Umbilical cord (tissue), 1 donor: ENCODE measurements at regions not wholly inside any gene's neighbourhood (a gene's known extent, or its start where the extent isn't known, plus 50 kb on each side); places are given as distances from the start of the nearest gene placed in this dataset.
"Not testable (repeated sequence)": the region's sequence is repeated elsewhere in the genome, so short reads cannot be mapped to it uniquely, and the experiment has no call there.

Experiments
- DNase-seq: peaks from one replicate; pipeline ENCODE4 v3.0.0-alpha.2; 2015; ENCODE audit warnings: low spot score

DNA sequence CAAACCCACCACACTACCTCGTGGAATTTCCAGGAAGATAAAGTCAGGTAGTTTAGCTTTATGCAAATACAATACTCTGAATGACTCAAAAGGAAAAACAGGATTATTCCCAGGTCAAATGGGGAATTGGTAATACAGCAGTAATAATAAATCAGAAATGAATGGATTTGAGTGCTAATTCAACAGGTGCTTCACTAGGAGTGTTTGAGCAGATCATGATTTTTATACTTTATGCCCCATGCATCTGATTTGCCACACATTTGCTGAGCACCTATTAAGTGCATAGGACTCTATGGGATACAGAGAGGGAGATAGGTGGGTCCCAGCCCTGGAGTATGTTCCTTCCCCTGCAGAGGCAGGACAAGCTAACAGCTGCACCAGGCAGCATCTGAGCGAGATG is 381.4 kb upstream of the PODXL start:
- no peak for DNase-seq

DNA sequence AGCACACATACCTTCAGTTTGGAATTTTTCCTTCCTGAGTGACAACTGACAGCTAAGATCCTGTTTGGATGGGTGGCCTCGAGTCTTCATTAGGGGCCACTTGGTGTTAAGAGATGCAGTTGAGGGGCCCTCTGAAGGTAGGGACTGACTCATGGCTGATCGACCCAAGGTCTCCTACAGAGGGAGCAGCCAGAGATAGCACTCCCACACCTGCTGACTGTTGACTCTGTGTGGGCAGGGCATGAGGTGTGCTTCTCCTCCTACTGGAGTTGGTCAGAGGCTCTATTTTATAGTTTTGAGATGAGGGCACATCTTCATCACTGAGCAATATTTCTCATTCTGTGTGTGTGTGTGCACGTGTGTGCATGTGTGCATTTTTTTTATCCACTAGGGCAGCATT is 378.8 kb upstream of the PODXL start:
- no peak for DNase-seq

DNA sequence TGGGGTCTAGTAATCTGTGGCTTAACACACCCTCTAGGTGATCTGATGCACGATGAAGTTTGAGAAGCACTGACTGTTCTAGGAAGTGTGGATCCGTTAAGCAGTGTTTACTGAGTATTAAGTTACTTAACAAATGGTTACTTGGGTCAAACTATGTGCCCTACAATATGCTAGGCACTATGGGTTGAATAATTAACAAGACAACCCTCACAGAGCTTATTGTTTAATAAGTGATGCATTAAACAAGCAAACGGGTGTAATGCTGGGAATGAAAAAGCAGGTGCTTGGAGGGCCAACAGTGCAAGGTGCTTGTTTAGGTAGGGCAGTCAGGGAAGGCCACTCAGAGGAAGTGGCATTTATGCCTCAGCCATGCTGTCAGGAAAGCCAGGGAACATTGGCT is 378.0 kb upstream of the PODXL start:
- DNase-seq = no peak

DNA sequence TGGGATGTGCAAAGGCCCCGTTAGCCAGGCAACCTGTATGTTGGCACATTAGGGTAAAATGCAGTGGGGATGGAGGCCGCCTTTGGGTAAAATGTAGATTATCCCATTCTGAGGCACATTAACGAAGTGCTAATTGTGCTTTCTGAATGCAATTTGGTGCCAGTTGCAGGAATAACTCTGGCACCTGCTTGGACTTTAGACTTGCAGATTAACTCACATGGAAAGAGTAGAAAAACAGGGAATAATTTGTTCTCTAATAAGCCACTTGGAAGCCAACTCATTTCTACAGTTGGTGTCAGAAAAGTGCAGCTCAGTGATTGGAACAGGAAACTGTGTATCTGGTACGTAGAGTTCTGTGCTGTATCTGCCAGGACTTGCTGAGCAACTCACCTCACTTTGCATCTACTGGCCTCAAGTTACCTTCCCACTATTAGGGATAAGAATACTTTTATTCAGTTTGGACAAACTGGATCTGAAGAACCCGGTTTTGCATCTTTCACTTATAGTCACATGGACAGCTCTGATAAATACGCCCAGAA is 377.4 kb upstream of the PODXL start:
- DNase-seq = no peak

DNA sequence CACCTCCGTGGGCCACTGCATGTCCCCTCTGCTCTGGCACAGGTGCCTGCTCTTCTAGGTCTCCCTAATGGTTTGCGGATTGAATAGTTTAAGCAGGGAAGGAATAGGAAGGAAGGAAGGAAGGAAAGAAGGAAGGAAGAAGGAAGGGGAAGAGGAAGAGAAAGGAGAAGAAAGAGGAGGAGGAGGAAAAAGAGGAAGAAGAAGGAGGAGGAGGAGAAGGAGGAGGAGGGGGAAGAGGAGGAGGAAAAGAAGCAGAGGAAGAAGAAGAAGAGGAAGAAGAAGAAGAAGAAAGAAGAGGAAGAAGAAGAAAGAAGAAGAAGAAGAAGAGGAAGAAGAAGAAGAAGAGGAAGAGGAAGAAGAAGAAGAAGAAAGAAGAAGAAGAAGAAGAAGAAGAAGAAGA is 376.8 kb upstream of the PODXL start:
- not testable (repeated sequence) for DNase-seq

DNA sequence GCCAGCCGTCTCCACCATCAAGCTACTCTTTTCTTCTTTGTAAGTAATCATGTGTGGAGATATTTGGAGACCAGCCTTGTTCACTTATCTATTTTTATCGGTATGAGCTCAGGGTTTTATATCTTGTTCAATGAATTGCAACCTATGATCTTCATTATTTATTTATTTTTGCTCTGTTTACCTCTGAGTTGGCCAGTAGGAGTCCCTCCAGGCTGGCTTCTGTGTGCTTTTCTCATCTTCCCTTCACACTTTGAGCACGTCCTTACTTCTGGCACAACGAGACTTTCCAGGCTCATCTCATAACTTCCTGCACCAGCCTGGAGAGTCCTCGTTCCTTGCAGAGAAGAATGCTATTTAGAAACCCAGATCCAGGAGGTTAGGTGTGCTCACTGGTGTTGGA is 375.8 kb upstream of the PODXL start:
- DNase-seq = no peak

DNA sequence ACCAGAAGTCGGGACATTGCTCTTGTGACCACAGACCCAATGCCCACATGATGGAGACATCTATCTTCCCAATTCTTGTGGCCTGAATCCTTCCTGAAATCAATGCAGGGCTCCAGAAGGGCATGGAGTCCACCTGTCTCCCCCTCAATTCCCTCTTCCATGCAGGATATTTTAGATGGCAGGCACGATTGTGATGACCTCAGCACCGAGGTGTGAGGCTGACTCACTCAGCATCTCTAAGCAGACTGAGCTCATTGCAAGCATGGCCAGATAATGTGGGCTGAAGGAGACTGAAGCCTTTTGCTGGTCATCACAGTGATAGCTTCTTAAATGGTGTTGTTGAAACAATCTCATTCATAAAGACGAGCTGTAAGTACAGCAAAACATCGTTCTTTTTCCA is 374.9 kb upstream of the PODXL start:
- DNase-seq = no peak

DNA sequence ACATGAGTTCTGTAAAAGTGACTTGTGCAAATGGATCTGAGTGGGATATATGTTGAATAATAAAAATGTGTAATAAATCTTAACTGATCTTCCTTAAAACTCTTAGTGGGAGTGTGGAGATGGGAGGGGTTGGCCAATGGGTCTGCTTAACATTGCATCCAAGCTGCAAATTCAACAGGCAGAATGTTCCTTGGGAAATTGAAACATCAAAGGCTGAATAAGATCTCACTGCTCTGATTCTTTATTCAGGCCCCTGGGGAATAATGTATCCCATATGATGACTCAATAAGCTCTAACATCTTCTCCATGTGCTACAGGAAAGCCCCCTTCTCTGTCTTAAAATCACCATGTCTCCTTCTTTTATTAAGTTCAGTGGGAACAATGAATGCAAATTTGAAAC is 373.2 kb upstream of the PODXL start:
- DNase-seq = peak; percentile 21

DNA sequence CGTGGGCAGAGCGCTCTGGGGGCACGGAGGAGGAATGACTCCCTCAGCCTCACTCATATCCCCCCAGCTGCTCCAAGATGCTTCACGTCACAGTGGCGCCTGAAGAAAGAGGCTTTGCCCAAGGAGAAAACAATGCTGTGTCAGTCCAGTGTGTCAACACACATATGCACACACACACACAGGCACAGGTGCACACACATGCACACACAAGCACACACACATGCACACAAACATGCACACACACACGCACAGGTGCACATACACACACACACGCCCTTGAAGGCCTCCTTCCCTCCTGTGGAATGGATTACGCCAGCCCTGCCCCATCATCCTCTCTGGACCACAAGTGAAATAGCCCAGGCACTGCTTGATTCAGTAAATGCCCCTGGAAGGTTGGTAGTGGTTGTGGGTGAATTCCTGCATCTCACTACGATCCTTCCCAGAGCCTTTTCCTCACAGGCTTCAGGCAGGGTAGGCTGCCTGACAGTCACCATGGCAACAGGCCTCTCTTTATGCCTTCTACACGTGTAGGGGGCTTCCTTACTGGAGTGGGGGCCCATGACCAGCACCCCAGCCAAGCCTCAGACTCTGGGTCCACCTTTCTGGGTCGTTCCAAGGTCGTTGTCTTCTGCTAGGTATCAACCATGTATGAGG is 371.5 kb upstream of the PODXL start:
- no peak for DNase-seq

DNA sequence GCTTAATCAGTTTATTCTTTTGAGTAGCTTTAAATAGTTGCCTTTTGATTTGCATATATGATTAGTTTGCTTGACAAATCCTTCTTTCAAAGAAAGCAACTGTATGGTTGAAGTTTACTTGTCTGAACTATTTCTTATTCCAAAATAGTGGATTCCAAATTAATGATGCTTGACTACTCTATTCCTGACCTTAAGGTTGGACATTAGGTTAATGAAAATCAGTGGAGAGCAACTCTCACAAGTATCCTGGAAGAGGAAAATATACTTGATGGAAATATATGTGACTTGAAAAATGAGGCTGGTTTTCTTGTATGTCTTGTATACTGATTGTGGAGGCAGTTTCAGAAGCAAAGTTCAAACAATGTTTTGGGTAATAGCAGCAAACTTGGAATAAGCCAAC is 369.2 kb upstream of the PODXL start:
- no peak for DNase-seq

DNA sequence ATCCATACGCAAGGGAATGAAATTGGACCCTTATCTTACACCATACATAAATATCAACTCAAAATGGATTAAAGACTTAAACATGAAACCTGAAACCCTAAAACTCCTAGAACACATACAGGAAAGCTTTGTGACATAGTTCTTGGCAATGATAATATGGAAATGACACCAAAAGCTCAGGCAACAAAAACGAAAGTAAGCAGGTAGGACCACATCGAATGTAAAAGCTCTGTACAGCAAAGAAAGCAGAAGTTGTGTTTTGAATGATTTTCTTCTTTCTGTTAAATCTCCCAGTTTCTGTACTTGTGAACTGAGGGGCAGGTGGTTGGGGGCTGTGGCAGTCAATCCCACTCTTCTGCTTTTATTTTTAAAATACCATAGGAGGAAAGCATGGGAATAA is 368.4 kb upstream of the PODXL start:
- DNase-seq = no peak

DNA sequence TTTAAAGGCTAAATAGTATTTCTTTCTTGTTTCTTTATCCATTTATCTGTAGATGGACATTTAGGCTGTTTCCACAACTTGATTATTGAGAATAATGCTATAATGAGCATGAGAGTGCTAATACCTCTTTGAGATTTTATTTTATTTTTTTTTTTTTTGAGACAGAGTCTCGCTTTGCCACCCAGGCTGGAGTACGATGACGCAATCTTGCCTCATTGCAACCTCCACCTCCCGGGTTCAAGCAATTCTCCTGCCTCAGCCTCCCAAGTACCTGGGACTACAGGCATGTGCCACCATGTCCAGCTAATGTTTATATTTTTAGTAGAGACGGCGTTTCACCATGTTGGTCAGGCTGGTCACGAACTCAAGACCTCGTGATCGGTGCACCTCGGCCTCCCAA is 366.5 kb upstream of the PODXL start:
- not testable (repeated sequence) for DNase-seq

DNA sequence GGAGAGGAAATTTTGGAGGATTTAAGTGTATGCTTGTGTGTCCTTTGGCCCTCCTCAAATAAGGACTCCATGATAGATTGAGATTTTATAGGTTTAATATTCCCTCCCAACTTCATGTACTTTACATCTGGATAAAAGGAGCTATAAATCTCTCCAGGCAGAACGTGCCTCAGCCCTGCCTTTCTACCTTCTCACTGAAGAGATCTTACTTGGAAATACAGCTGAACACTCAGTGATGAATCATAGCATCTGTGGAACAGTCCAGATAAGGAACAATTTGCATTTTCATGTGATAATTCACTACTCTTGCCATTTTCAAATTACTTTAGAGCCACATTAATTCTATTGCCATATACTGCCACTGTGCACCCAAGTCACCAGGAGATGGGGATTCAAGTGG is 364.6 kb upstream of the PODXL start:
- peak; percentile 31 for DNase-seq

DNA sequence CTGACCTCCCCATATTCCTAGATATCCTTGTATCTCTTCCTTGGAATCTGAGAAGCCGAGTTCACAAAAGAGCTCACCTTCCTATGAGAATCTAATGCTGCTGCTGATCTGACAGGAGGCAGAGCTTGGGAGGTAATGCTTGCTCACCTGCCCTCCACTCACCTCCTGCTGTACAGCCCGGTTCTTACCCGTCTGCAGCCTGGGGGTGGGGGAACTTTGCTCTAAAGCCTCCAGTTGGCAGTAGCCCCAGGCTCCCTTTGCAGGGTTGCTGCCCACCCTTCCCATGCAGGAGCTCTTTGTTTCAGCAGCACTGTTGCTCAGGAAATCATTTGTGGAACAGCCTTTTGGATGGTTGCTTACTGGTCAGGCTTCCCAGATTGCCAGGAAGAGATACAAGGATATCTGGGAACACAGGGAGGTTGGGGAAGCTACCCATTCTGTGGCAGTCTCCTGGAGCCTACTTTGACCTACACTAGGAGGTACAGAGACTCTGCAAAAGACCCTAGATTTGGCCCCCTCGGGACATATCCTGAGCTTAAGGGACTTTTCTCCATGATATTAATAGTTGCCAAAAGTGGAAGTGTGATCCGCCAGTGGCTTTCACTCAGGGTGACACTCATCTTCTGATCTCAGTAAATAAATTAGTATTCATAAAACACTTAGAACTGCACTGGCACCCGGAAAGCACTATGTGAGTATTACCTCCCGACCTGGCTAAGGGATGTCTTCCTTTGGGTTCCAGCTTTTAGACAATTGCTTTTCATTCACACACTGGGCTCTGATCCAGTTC is 363.7 kb upstream of the PODXL start:
- no peak for DNase-seq

DNA sequence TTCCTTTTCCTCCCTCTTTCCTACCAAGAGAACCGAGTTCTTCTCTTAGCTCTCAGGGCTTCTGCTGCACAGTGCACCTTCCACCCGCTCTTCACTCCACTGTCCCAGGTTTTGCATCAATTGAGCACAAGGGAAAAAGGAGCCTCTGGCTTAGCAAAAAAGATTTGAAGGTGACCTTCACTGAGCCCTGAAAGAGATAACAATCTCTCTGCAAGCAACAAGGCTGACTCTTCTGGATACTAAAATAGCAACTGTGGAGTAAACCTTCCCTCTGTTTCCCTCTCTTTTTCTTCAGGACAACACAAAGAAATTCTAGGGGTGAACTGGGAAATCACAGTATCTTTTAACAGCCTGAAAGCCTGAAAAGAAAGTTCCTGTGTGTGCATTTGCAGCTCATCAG is 354.7 kb upstream of the PODXL start:
- no peak for DNase-seq

DNA sequence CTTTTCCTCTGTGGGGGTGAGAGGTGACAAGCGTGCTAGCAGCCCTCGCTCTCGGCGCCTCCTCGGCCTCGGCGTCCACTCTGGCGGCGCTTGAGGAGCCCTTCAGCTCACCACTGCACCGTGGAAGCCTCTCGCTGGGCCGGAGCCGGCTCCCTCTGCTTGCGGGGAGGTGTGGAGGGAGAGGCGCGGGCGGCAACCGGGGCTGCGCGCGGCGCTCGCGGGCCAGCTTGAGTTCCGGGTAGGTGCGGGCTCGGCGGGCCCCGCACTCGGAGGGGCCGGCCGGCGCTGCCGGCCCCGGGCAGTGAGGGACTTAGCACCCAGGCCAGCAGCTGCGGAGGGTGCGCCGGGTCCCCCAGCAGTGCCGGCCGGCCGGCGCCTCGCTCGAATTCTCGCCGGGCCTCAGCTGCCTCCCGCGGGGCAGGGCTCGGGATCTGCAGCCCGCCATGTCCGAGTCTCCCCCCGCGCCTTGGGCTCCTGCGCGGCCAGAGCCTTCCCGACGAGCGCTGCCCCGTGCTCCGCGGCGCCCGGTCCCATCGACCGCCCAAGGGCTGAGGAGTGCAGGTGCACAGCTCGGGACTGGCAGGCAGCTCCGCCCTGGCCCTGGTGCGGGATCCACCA is 352.8 kb upstream of the PODXL start:
- no peak for DNase-seq

DNA sequence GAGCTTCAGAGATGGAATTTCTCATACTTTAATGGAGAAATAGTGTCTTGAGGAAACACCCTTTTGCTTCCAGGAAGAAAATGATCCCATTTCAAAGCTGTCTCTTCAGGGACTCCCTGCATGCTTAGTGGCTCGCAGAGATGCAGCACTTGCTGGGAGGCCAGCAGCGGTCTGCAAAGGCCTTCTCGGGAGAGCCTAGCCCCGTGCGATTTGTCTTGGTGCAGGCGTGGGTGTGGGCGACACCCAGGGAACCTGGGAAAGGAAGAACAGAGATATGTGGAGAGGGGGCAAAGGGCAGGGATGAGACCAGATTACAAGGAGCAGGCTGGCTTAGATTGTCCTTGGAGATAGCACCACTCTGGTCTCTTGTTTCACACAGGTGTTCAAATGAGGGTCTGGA is 352.3 kb upstream of the PODXL start:
- DNase-seq = no peak

DNA sequence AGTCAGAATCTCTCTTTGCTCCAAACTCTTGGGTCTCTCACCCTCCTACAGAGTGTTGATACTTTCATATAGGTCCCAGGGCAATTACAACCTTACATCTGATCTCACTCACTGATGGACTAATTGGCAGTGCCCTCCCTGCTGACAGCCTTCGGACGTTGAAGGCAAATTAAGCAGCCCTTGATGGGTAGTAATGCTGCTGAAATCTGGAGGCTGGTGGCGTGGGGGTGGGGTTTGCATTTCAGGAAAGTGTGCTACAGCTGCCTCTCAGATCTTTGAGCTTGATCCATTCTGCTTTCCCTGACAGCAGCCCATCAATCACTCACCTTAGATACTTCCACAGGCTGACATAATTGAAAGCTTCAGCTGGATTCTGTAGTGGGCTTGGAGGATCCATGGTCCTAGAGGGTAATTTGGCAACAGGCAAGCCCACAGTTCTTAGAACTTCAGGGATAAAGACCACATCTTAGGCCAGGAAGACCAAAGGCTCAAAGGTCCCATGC is 349.1 kb upstream of the PODXL start:
- no peak for DNase-seq

DNA sequence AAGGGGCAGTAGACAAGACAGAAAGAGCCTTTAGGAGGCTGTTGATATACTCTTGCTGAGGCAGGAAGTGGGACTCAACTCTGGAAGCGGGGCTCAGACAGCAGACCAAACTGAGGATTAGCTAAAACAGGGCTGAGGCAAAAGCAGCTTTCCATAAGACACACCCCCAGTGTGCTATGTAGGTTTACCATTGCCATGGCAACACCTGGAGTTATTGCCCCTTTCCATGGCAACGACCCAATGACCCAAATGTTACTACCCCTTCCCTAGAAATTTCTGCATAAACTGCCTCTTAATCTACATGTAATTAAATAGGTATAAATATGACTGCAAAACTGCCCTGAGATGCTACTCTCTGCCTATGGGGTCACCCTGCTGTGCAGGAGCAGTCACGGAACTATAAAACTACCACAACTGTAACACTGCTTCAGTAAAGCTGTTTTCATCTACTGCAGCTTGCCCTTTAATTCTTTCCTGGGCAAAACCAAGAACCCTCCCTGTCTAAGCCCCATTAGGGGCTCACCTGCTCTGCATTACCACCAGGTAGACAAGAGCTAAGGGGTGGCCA is 348.4 kb upstream of the PODXL start:
- peak; percentile 7 for DNase-seq

DNA sequence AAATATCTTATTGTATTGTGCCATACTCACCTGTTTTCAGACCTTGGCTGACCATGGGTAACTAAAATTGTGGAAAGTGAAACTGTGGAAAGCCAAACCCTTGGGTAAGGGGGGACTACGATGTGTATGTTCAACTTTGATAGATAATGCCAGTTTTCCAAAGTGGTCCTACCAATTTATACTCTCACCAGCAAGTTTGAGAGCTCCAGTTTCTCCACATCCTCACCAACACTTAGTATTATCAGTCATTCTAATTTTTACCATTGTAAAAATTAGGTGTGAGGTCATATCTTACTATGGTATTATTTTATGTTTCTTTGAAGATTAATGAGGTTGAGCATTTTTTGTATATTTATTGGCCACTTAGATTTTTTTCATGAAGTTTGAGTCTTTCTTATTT is 346.9 kb upstream of the PODXL start:
- DNase-seq = no peak

DNA sequence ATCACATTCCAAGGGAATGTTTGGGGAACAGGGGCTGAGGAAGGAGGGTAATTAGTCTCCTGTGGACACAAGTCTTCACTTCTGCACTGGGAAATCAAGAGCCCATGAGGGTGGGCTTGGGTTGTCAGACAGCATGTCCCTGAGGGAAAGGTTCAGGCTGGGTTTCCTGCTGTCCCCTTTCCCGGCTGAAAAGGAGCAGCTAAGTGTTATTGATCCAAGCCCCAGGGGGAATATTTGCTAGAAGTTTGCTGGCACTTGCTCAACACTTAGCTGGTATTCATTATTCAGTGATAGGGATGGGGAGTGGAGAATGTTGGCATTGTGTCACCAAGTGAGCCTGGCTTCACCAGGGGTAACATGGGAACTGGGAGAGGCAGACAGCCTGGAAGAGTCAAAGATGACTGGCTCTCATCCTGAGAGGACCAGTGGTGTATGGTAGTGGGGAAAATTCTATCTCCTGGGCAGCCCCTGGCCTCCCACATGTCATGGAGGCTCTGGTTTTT is 344.4 kb upstream of the PODXL start:
- DNase-seq = no peak
